Vagina (tissue), 2 donors: ENCODE measurements at regions not wholly inside any gene's neighbourhood (a gene's known extent, or its start where the extent isn't known, plus 50 kb on each side); places are given as distances from the start of the nearest gene placed in this dataset.

Source experiments
- POLR2A ChIP-seq, 2 donors: fragments of 450-650 bp; IDR thresholded peaks; one replicate each; pipeline ENCODE4 v1.6.1; 2017; ENCODE audit warnings: antibody characterized with exemption in 2 of 2, mild to moderate bottlenecking in 2 of 2, moderate library complexity in 2 of 2
- POLR2AphosphoS5 ChIP-seq, 2 donors: sonication (generic); formaldehyde crosslinking; IDR thresholded peaks; one replicate each; pipeline ENCODE4 v1.9.0; 2017; ENCODE audit warnings: antibody characterized with exemption in 2 of 2, mild to moderate bottlenecking in 2 of 2, low read depth in 1 of 2; ENCODE audit not compliant: insufficient read depth in 1 of 2
- TF ChIP-seq, protein P1 (sequence below), 3 experiments: fragments of 450-650 bp in 2 of 3; fragments of 200-600 bp in 1 of 3; sonication (generic) in 1 of 3; IDR thresholded peaks; one replicate each; pipeline ENCODE4 v1.5.1; 2017 to 2019; ENCODE audit warnings: antibody characterized with exemption in 3 of 3, mild to moderate bottlenecking in 2 of 3, moderate library complexity in 2 of 3

- TF ChIP-seq, protein P1, sequence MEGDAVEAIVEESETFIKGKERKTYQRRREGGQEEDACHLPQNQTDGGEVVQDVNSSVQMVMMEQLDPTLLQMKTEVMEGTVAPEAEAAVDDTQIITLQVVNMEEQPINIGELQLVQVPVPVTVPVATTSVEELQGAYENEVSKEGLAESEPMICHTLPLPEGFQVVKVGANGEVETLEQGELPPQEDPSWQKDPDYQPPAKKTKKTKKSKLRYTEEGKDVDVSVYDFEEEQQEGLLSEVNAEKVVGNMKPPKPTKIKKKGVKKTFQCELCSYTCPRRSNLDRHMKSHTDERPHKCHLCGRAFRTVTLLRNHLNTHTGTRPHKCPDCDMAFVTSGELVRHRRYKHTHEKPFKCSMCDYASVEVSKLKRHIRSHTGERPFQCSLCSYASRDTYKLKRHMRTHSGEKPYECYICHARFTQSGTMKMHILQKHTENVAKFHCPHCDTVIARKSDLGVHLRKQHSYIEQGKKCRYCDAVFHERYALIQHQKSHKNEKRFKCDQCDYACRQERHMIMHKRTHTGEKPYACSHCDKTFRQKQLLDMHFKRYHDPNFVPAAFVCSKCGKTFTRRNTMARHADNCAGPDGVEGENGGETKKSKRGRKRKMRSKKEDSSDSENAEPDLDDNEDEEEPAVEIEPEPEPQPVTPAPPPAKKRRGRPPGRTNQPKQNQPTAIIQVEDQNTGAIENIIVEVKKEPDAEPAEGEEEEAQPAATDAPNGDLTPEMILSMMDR (IDR thresholded peaks at IDR 0.05): no peak
- TF ChIP-seq POLR2AphosphoS5 (IDR thresholded peaks at IDR 0.05; ENCODE audit: insufficient read depth in 1 of 2, low read depth in 1 of 2): no peak
- TF ChIP-seq POLR2A (IDR thresholded peaks at IDR 0.05): no peak
These were observed 231.5 kb downstream of the BCOR start for GRCh38 chrX:39866229-39866628.
